ENCODE measurements at regions not wholly inside any gene's neighbourhood (a gene's known extent, or its start where the extent isn't known, plus 50 kb on each side); places are given as distances from the start of the nearest gene placed in this dataset.

DNA sequence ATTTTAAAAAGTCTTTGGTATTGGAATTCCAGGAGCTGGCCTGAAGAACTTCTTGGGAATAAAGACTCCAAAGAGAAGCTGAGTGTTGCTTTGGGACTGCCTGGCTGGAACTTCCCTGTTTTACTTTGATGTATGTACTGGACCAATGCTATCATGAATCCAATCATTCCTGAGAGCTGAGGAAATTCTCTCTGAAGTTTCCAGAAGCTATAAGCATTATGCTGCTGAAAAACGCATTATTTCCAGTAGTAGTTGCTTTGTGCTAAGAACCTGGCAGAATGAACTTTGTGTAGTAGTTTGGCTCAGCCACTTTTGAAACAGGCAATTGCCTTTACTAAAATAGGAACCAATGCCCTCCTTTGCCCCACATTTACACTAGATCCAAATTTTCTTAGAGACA is 260.7 kb downstream of the HLX start:
- TF ChIP-seq, protein P1, sequence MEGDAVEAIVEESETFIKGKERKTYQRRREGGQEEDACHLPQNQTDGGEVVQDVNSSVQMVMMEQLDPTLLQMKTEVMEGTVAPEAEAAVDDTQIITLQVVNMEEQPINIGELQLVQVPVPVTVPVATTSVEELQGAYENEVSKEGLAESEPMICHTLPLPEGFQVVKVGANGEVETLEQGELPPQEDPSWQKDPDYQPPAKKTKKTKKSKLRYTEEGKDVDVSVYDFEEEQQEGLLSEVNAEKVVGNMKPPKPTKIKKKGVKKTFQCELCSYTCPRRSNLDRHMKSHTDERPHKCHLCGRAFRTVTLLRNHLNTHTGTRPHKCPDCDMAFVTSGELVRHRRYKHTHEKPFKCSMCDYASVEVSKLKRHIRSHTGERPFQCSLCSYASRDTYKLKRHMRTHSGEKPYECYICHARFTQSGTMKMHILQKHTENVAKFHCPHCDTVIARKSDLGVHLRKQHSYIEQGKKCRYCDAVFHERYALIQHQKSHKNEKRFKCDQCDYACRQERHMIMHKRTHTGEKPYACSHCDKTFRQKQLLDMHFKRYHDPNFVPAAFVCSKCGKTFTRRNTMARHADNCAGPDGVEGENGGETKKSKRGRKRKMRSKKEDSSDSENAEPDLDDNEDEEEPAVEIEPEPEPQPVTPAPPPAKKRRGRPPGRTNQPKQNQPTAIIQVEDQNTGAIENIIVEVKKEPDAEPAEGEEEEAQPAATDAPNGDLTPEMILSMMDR (IDR thresholded peaks at IDR 0.05; ENCODE audit: extremely low read depth, insufficient read depth, missing control alignments): no peak
- in situ Hi-C loops (cut with MboI; ENCODE audit: low pct_unique_long_range_greater_than_20kb, low sequenced_read_pairs, unreplicated experiment): no loop called here

DNA sequence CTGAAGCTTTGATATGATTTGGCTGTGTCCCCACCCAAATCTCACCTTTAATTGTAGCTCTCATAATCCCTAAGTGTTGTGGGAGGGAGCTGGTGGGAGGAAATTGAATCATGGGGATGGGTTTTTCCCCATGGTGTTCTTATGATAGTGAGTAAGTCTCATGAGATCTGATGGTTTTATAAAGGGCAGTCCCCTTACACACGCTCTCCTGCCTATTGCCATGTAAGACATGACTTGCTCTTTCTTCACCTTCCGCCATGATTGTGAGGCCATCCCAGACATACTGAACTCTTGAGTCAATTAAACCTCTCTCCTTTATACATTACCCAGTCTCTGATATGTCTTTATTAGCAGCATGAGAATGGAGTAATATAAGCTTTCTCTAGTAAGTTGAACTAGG is 261.9 kb downstream of the HLX start:
- TF ChIP-seq, protein P1 (IDR thresholded peaks at IDR 0.05; ENCODE audit: extremely low read depth, insufficient read depth, missing control alignments): no peak
- in situ Hi-C loops (cut with MboI; ENCODE audit: low pct_unique_long_range_greater_than_20kb, low sequenced_read_pairs, unreplicated experiment): no loop called here
- DNase-seq (ENCODE audit: low spot score): no peak

More for the DNA sequence above, 260.7 kb downstream of the HLX start:
- no peak for DNase-seq (ENCODE audit: low spot score)

DNA sequence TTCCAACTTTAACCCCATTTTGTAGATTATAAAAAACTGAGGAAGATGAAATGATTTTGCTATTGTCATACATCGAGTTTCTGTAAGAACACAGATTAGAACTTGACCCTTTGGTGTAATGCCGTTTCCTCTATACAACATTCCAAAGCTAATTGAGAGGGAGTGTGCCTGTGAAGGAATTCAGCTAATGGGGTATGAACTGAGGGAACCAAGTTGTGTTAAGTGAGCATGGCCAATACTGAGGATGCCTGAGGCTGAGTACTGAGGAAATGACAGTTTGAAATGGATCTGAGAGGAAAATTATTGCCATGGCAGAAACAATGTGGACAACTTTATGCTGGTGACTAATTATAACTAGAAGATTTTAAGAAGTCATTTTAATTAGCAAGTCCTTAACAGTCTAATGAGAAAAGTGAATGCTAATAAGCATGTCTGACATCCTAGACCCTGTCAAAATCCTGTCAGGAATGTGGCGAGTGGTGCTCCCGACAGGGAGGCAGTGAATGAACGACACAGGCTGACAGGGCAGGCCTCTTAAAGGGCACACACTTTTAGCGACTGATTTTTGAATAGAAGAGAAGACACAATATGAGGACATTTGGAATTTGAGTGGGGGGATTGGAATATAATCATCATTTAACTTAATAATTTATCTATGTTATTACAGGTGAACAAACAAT is 262.5 kb downstream of the HLX start:
- TF ChIP-seq, protein P1 (IDR thresholded peaks at IDR 0.05; ENCODE audit: extremely low read depth, insufficient read depth, missing control alignments): no peak
- no peak for DNase-seq (ENCODE audit: low spot score)

DNA sequence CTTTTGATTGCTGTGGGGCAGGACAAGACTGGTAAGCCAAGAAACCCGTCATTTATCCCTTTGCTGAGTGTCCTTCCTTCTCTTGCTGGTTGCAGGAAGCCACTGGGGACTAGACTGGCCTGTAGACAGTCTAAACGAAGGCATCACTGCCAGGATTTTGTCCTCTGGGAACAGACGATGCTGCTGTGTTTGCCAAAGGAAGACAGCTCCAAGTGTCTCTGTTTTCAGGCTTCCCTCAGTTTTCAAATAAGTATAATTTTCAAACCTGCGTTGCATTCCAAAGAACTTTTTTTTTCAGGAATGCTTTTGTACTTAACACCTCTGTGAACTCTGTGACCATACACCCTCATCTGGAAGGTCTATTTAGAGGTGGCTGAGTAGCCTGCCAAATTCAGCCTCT is 269.4 kb downstream of the HLX start:
- in situ Hi-C loops (cut with MboI; ENCODE audit: low pct_unique_long_range_greater_than_20kb, low sequenced_read_pairs, unreplicated experiment): no loop called here
- TF ChIP-seq, protein P1 (IDR thresholded peaks at IDR 0.05; ENCODE audit: extremely low read depth, insufficient read depth, missing control alignments): no peak
- DNase-seq (ENCODE audit: low spot score): no peak

More for the DNA sequence above, 262.5 kb downstream of the HLX start:
- in situ Hi-C loops (cut with MboI; ENCODE audit: low pct_unique_long_range_greater_than_20kb, low sequenced_read_pairs, unreplicated experiment): no loop called here

DNA sequence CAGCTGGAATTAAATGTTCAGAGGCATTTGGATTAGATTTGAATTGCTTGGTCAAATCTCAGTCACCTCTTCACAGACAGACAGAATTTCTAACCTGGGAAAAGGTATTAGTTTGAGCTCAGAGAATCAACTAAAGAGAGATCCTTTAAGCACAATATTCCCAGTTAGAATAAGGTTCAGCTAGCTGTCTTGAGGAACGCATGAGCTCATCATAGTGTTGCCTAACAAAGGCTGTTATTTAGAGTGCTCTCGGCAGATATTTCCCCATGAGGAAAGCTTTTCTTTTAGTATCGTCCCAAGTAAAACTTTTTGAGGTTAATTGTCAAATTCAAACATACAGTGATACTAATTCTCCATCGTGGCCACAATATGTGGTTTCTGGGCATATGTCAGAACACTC is 269.9 kb downstream of the HLX start:
- DNase-seq (ENCODE audit: low spot score): no peak

DNA sequence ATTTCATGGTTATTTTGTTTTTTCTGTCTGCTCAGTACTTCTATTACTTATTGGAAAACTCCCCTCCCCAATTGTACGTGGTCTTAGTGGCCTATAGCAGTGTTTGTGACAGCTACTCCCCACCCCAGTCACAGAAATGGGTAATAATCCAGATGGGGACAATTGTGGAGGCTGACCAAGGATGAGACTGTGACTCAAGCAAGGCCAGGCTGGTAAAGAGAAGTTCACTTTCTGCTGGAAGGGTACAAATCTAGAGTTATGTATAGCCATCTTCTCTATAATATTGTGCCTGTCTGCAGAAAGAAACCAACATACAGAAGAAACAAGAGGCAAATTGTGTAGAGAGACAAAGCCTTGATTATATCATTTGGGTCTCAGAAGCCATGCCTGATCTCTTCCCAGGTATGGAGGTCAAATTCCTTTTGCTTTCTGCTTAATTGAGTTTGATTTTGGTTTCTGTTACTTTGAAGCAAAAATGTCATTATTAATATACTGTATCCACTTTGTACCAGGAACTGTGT is 270.4 kb downstream of the HLX start:
- DNase-seq (ENCODE audit: low spot score): no peak
- in situ Hi-C loops (cut with MboI; ENCODE audit: low pct_unique_long_range_greater_than_20kb, low sequenced_read_pairs, unreplicated experiment): no loop called here
- TF ChIP-seq, protein P1 (IDR thresholded peaks at IDR 0.05; ENCODE audit: extremely low read depth, insufficient read depth, missing control alignments): no peak

More for the DNA sequence above, 269.9 kb downstream of the HLX start:
- TF ChIP-seq, protein P1 (IDR thresholded peaks at IDR 0.05; ENCODE audit: extremely low read depth, insufficient read depth, missing control alignments): no peak
- in situ Hi-C loops (cut with MboI; ENCODE audit: low pct_unique_long_range_greater_than_20kb, low sequenced_read_pairs, unreplicated experiment): no loop called here
